IMR-90 (cell line): ENCODE measurements at regions not wholly inside any gene's neighbourhood (a gene's known extent, or its start where the extent isn't known, plus 50 kb on each side); places are given as distances from the start of the nearest gene placed in this dataset.

Source experiments
- ATAC-seq: fragments of 200-7000 bp; cut with Tn5 transposase; 2 replicates; pipeline ENCODE4 v1.9.1; 2020; ENCODE audit warnings: low read depth, mild to moderate bottlenecking, moderate library complexity
- BruUV-seq: library from RNA; stranded (reverse); fragments of 400-500 nt; replicated peaks from 2 replicates; lab custom pipeline; 2021; lab: Mats Ljungman, UMichigan
- CTCF ChIA-PET: fragments of 300-600 bp; formaldehyde crosslinking; extraction: SDS; loops from one replicate; lab custom pipeline; 2021; ENCODE audit warnings: antibody characterized with exemption; lab: Yijun Ruan, JAX
- POLR2A ChIA-PET: fragments of 300-600 bp; sonication (Branson Sonifier 250); formaldehyde crosslinking; loops from one replicate; lab custom pipeline; 2022; ENCODE audit warnings: antibody characterized with exemption; ENCODE audit not compliant: unreplicated experiment; lab: Charles Lee
- DNase-seq: peaks from one replicate; pipeline ENCODE4 v3.0.0; 2013
- H2AFZ ChIP-seq: replicated peaks from 2 replicates; pipeline ENCODE3; 2013; ENCODE audit warnings: low read length, mild to moderate bottlenecking; ENCODE audit not compliant: poor library complexity
- H2AK5ac ChIP-seq: 2 replicates; pipeline ENCODE4 v1.6.1; 2013; ENCODE audit warnings: low read depth, low read length, inconsistent platforms
- H2AK9ac ChIP-seq: replicated peaks from 2 replicates; pipeline ENCODE3; 2013; ENCODE audit warnings: mild to moderate bottlenecking, low read depth, low read length, moderate library complexity; ENCODE audit not compliant: poor library complexity
- H2BK120ac ChIP-seq: 2 replicates; pipeline ENCODE4 v1.6.1; 2013; ENCODE audit warnings: low read depth, low read length, inconsistent platforms
- H2BK15ac ChIP-seq: 3 replicates; pipeline ENCODE4 v1.6.1; 2013; ENCODE audit warnings: low read depth, low read length, inconsistent platforms
- H2BK20ac ChIP-seq: 2 replicates; pipeline ENCODE4 v1.6.1; 2013; ENCODE audit warnings: low read depth, mild to moderate bottlenecking, inconsistent platforms, low read length, moderate library complexity
- H2BK5ac ChIP-seq: 2 replicates; pipeline ENCODE4 v1.6.1; 2013; ENCODE audit warnings: mild to moderate bottlenecking, low read depth, low read length, inconsistent platforms; ENCODE audit not compliant: poor library complexity, severe bottlenecking
- H3K14ac ChIP-seq: replicated peaks from 2 replicates; pipeline ENCODE4 v1.6.1; 2013; ENCODE audit warnings: low read depth, low read length, inconsistent platforms
- H3K18ac ChIP-seq: 2 replicates; pipeline ENCODE4 v1.6.1; 2013; ENCODE audit warnings: low read depth, low read length, control low read depth
- H3K23ac ChIP-seq: 2 replicates; pipeline ENCODE4 v1.6.1; 2013; ENCODE audit warnings: low read depth, low read length, inconsistent platforms
- H3K27ac ChIP-seq: 2 replicates; pipeline ENCODE4 v1.5.1; 2013; ENCODE audit warnings: mild to moderate bottlenecking, control low read depth, low read length; ENCODE audit not compliant: insufficient read depth
- H3K27me3 ChIP-seq: 2 replicates; pipeline ENCODE4 v1.6.1; 2013; ENCODE audit warnings: low read length; ENCODE audit not compliant: control insufficient read depth, insufficient read depth
- H3K36me3 ChIP-seq: 2 replicates; pipeline ENCODE4 v1.6.1; 2013; ENCODE audit warnings: low read length, mixed read lengths; ENCODE audit not compliant: control insufficient read depth, insufficient read depth
- H3K4ac ChIP-seq: 2 replicates; pipeline ENCODE4 v1.6.1; 2013; ENCODE audit warnings: low read depth, low read length, inconsistent platforms
- H3K4me1 ChIP-seq: 2 replicates; pipeline ENCODE4 v1.6.1; 2013; ENCODE audit warnings: low read length, mixed read lengths; ENCODE audit not compliant: control insufficient read depth, insufficient read depth
- H3K4me2 ChIP-seq: 2 replicates; pipeline ENCODE4 v1.6.1; 2013; ENCODE audit warnings: low read depth, mild to moderate bottlenecking, control low read depth, low read length, moderate library complexity
- H3K4me3 ChIP-seq: 2 replicates; pipeline ENCODE4 v1.5.1; 2013; ENCODE audit warnings: low read depth, mild to moderate bottlenecking, control low read depth, low read length, moderate library complexity; ENCODE audit not compliant: insufficient read depth
- H3K56ac ChIP-seq: 2 replicates; pipeline ENCODE4 v1.6.1; 2013; ENCODE audit warnings: low read length, inconsistent platforms; ENCODE audit not compliant: insufficient read depth; ENCODE audit errors: extremely low read depth
- H3K79me1 ChIP-seq, 2 experiments: 2 replicates each; pipeline ENCODE4 v1.6.1; 2013; ENCODE audit warnings: low read length in 2 of 2, inconsistent platforms in 1 of 2, low read depth in 1 of 2
- H3K9ac ChIP-seq: 2 replicates; pipeline ENCODE4 v1.6.1; 2013; ENCODE audit warnings: low read depth, low read length, control low read depth
- H3K9me1 ChIP-seq: 2 replicates; pipeline ENCODE4 v1.6.1; 2013; ENCODE audit warnings: low read length, inconsistent platforms; ENCODE audit not compliant: insufficient read depth
- H3K9me3 ChIP-seq: 2 replicates; pipeline ENCODE4 v1.6.1; 2013; ENCODE audit warnings: low read length; ENCODE audit not compliant: control insufficient read depth, insufficient read depth
- H4K20me1 ChIP-seq: 2 replicates; pipeline ENCODE4 v1.6.1; 2013; ENCODE audit warnings: low read length, inconsistent platforms; ENCODE audit not compliant: insufficient read depth
- H4K5ac ChIP-seq: 2 replicates; pipeline ENCODE4 v1.6.1; 2013; ENCODE audit warnings: mild to moderate bottlenecking, low read depth, low read length, control low read depth
- H4K8ac ChIP-seq, 2 experiments: 2 replicates each; pipeline ENCODE4 v1.6.1; 2013; ENCODE audit warnings: low read depth in 2 of 2, low read length in 2 of 2, control low read depth in 1 of 2, inconsistent platforms in 1 of 2
- H4K91ac ChIP-seq: 2 replicates; pipeline ENCODE4 v1.6.1; 2013; ENCODE audit warnings: low read depth, low read length, inconsistent platforms; ENCODE audit not compliant: insufficient read depth
- BHLHE40 ChIP-seq: fragments of 150-350 bp; IDR thresholded peaks from 2 replicates; pipeline ENCODE4 v1.6.1; 2016; ENCODE audit warnings: mild to moderate bottlenecking, low read depth, low read length
- CEBPB ChIP-seq: IDR thresholded peaks from 2 replicates; pipeline ENCODE4 v1.6.1; 2012; ENCODE audit warnings: low read depth, low read length, improper control_type of control experiment
- CHD1 ChIP-seq: IDR thresholded peaks from 2 replicates; pipeline ENCODE4 v1.6.1; 2012; ENCODE audit warnings: low read depth, low read length, improper control_type of control experiment
- CTCF ChIP-seq: conservative IDR thresholded peaks from 2 replicates; pipeline ENCODE4 v1.5.1; 2012; ENCODE audit warnings: mild to moderate bottlenecking, low read depth, low read length, improper control_type of control experiment
- FOS ChIP-seq: fragments of 150-350 bp; IDR thresholded peaks from 2 replicates; pipeline ENCODE4 v1.6.1; 2016; ENCODE audit warnings: low read depth, low read length
- MAFK ChIP-seq: IDR thresholded peaks from 2 replicates; pipeline ENCODE4 v1.6.1; 2012; ENCODE audit warnings: low read depth, low read length, improper control_type of control experiment
- MAZ ChIP-seq: IDR thresholded peaks from 2 replicates; pipeline ENCODE4 v1.6.1; 2012; ENCODE audit warnings: low read depth, mild to moderate bottlenecking, low read length, improper control_type of control experiment, moderate library complexity, borderline replicate concordance
- MXI1 ChIP-seq: IDR thresholded peaks from 2 replicates; pipeline ENCODE4 v1.6.1; 2012; ENCODE audit warnings: low read depth, mild to moderate bottlenecking, low read length, moderate library complexity, borderline replicate concordance
- NFE2L2 ChIP-seq: fragments of 150-350 bp; IDR thresholded peaks from 2 replicates; pipeline ENCODE4 v1.6.1; 2016; ENCODE audit warnings: low read depth, mild to moderate bottlenecking, low read length
- POLR2A ChIP-seq: IDR thresholded peaks from 2 replicates; pipeline ENCODE4 v1.6.1; 2012; ENCODE audit warnings: mild to moderate bottlenecking, low read depth, low read length
- RAD21 ChIP-seq: IDR thresholded peaks from 2 replicates; pipeline ENCODE4 v1.6.1; 2012; ENCODE audit warnings: low read length, improper control_type of control experiment
- RCOR1 ChIP-seq: IDR thresholded peaks from 2 replicates; pipeline ENCODE4 v1.6.1; 2012; ENCODE audit warnings: mild to moderate bottlenecking, low read length, improper control_type of control experiment; ENCODE audit not compliant: insufficient replicate concordance
- RFX5 ChIP-seq: IDR thresholded peaks from 2 replicates; pipeline ENCODE4 v1.8.0; 2012; ENCODE audit warnings: low read depth, mild to moderate bottlenecking, low read length, moderate library complexity
- SMC3 ChIP-seq: fragments of 150-350 bp; IDR thresholded peaks from 2 replicates; pipeline ENCODE4 v1.6.1; 2016; ENCODE audit warnings: low read depth, mild to moderate bottlenecking, antibody characterized with exemption, low read length, moderate library complexity
- dilution Hi-C: fragments of 300-500 bp; cut with HindIII; formaldehyde crosslinking; loops from one replicate; pipeline ENCODE4 v1.14.3; 2018; ENCODE audit warnings: low sequenced_read_pairs; ENCODE audit not compliant: unreplicated experiment
- in situ Hi-C: fragments of 300-500 bp; cut with MboI; formaldehyde crosslinking; loops from 3 replicates; pipeline ENCODE4 v1.14.3; 2019; ENCODE audit warnings: low sequenced_read_pairs, inconsistent platforms, mixed read lengths
- intact Hi-C: fragments of 100-400 bp; cut with micrococcal nuclease; formaldehyde crosslinking; loops from 2 replicates; pipeline ENCODE4 v1.10.0; 2022
- TF ChIP-seq, protein P1 (sequence below): fragments of 150-350 bp; IDR thresholded peaks from 2 replicates; pipeline ENCODE4 v1.6.1; 2016; ENCODE audit warnings: low read depth, mild to moderate bottlenecking, low read length, moderate library complexity, borderline replicate concordance
- TF ChIP-seq, protein P2 (sequence below): fragments of 150-350 bp; IDR thresholded peaks from 2 replicates; pipeline ENCODE4 v1.6.1; 2017; ENCODE audit warnings: mild to moderate bottlenecking, antibody characterized with exemption, low read length, low read depth

GRCh38 chr13:86569974-86570373, 770.8 kb upstream of the SLITRK6 start:
- Histone ChIP-seq H3K14ac (no peak overlapping the region), H3K27me3 (no peaks in the 10 kb centered on the region), H3K4me2 (no peak overlapping the region), H4K5ac (no peak overlapping the region), H2BK20ac (no peak overlapping the region), H3K18ac (no peak overlapping the region), H2AK5ac (no peak overlapping the region), H3K79me1 (no peaks in the 10 kb centered on the region), H3K9me3 (no peaks in the 10 kb centered on the region), H4K8ac (no peak overlapping the region), H3K23ac (no peak overlapping the region), H3K9ac (no peak overlapping the region), H3K36me3 (no peaks in the 10 kb centered on the region), H2AK9ac (no peak overlapping the region), H3K9me1 (0 out of 2 replicates have a peak, but pooled peaks cover 2% of the 10 kb centered on the region), H2AFZ (no peak overlapping the region), H3K27ac (no peak overlapping the region), H3K4ac (no peak overlapping the region), H2BK120ac (no peak overlapping the region), H2BK5ac (no peak overlapping the region), H4K20me1 (no peaks in the 10 kb centered on the region), H3K4me3 (no peak overlapping the region), H2BK15ac (no peak overlapping the region), H3K56ac (no peak overlapping the region), H4K91ac (no peak overlapping the region), H3K4me1 (no peaks in the 10 kb centered on the region)
- POLR2A ChIA-PET = no interaction called here
- dilution Hi-C loops = no loop called here
- intact Hi-C loops = no loop called here
- BruUV-seq = no TSS peak
- ATAC-seq (no peak), DNase-seq (no peak)
- TF ChIP-seq MAFK = no peak
- no peak for TF ChIP-seq RFX5
- TF ChIP-seq CEBPB = no peak
- no peak for TF ChIP-seq MXI1
- no peak for TF ChIP-seq FOS
- TF ChIP-seq SMC3 = no peak
- no peak for TF ChIP-seq CHD1
- TF ChIP-seq RCOR1 = no peak
- no peak for TF ChIP-seq RAD21
- no peak for TF ChIP-seq CTCF
- TF ChIP-seq, protein P1, sequence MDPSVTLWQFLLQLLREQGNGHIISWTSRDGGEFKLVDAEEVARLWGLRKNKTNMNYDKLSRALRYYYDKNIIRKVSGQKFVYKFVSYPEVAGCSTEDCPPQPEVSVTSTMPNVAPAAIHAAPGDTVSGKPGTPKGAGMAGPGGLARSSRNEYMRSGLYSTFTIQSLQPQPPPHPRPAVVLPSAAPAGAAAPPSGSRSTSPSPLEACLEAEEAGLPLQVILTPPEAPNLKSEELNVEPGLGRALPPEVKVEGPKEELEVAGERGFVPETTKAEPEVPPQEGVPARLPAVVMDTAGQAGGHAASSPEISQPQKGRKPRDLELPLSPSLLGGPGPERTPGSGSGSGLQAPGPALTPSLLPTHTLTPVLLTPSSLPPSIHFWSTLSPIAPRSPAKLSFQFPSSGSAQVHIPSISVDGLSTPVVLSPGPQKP = no peak
- no peak for TF ChIP-seq BHLHE40
- no peak for TF ChIP-seq MAZ
- TF ChIP-seq NFE2L2 = no peak
- TF ChIP-seq, protein P2, sequence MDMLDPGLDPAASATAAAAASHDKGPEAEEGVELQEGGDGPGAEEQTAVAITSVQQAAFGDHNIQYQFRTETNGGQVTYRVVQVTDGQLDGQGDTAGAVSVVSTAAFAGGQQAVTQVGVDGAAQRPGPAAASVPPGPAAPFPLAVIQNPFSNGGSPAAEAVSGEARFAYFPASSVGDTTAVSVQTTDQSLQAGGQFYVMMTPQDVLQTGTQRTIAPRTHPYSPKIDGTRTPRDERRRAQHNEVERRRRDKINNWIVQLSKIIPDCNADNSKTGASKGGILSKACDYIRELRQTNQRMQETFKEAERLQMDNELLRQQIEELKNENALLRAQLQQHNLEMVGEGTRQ = no peak
- no peak for TF ChIP-seq POLR2A
- in situ Hi-C loops = no loop called here
- CTCF ChIA-PET = no interaction called here
